ENCODE measurements at regions not wholly inside any gene's neighbourhood (a gene's known extent, or its start where the extent isn't known, plus 50 kb on each side); places are given as distances from the start of the nearest gene placed in this dataset.

GRCh38 chr17:12421646-12422306 is 243.9 kb upstream of the MYOCD start:
- Histone ChIP-seq H3F3A (replicated peaks; ENCODE audit: insufficient read depth) (no peaks in the 10 kb centered on the region), H3K4me3 (ENCODE audit: low read depth in 2 of 2, low read length in 1 of 2) (no peak overlapping the region), H4K20me1 (ENCODE audit: insufficient read depth) (no peaks in the 10 kb centered on the region), H3K27me3 (ENCODE audit: insufficient read depth) (no peaks in the 10 kb centered on the region), H3K79me2 (ENCODE audit: insufficient read depth) (no peaks in the 10 kb centered on the region), H3K4me2 (no peak overlapping the region), H3K9me3 (no peaks in the 10 kb centered on the region), H3K9ac (no peak overlapping the region), H3K4me1 (ENCODE audit: control insufficient read depth in 1 of 2, insufficient read depth in 2 of 2, low read depth in 1 of 2, low read length in 1 of 2) (no peaks in the 10 kb centered on the region), H2AFZ (ENCODE audit: low read depth) (no peak overlapping the region), H3K36me3 (replicated peaks in 1 of 2; ENCODE audit: control insufficient read depth in 1 of 2, insufficient read depth in 2 of 2, low read length in 1 of 2) (no peaks in the 10 kb centered on the region), H3K9me2 (no peaks in the 10 kb centered on the region), H3K27ac (ENCODE audit: low read depth in 2 of 2, low read length in 1 of 2) (no peak overlapping the region)
- WGBS (ENCODE audit: low lambda C conversion rate), result 18% methylated on average over 15 of the region's 15 CpGs
- ChIA-PET POLR2A (no interaction called here), CTCF (no interaction called here)
- DNase-seq, result no peak
- no peak for TF ChIP-seq NRF1 (IDR thresholded peaks at IDR 0.05; ENCODE audit: low read depth, low read length)
- TF ChIP-seq USF1 (IDR thresholded peaks at IDR 0.05; ENCODE audit: borderline replicate concordance, low read depth), result no peak
- no peak for TF ChIP-seq EZH2phosphoT487 (IDR thresholded peaks at IDR 0.05; ENCODE audit: borderline replicate concordance, low read depth)
- TF ChIP-seq FOXJ3 (CRISPR knock-in tag; IDR thresholded peaks at IDR 0.05), result no peak
- no peak for TF ChIP-seq ZBTB33 (IDR thresholded peaks at IDR 0.05; ENCODE audit: borderline replicate concordance, low read depth)
- no peak for TF ChIP-seq SIN3A (IDR thresholded peaks at IDR 0.05; ENCODE audit: borderline replicate concordance, low read depth, low read length)
- TF ChIP-seq RCOR1 (IDR thresholded peaks at IDR 0.05; ENCODE audit: low read length), result no peak
- TF ChIP-seq TEAD4 (IDR thresholded peaks at IDR 0.05; ENCODE audit: borderline replicate concordance, insufficient read depth), result no peak
- no peak for TF ChIP-seq USF2 (IDR thresholded peaks at IDR 0.05; ENCODE audit: borderline replicate concordance, low read depth, low read length)
- no peak for TF ChIP-seq PBX3 (IDR thresholded peaks at IDR 0.05)
- no peak for TF ChIP-seq ELF1 (IDR thresholded peaks at IDR 0.05)
- TF ChIP-seq MEF2A (IDR thresholded peaks at IDR 0.05; ENCODE audit: borderline replicate concordance, low read depth), result no peak
- TF ChIP-seq GATA2 (CRISPR knock-in tag; IDR thresholded peaks at IDR 0.05), result no peak
- TF ChIP-seq POLR2AphosphoS5 (IDR thresholded peaks at IDR 0.05; ENCODE audit: low read depth, low read length), result no peak

Data from SK-N-SH (cell line).